AG10803 (cell line): ENCODE measurements at regions not wholly inside any gene's neighbourhood (a gene's known extent, or its start where the extent isn't known, plus 50 kb on each side); places are given as distances from the start of the nearest gene placed in this dataset.

ENCODE experiments used
- DNase-seq: peaks from one replicate; pipeline ENCODE4 v3.0.0; 2010; ENCODE audit warnings: low read depth
- H3K4me3 ChIP-seq: 2 replicates; pipeline ENCODE4 v1.5.1; 2011; ENCODE audit warnings: mild to moderate bottlenecking, low read length, control low read depth
- TF ChIP-seq, protein P1 (sequence below): conservative IDR thresholded peaks from 2 replicates; pipeline ENCODE4 v1.5.1; 2011; ENCODE audit warnings: mild to moderate bottlenecking, low read length, control low read depth, inconsistent platforms

DNA sequence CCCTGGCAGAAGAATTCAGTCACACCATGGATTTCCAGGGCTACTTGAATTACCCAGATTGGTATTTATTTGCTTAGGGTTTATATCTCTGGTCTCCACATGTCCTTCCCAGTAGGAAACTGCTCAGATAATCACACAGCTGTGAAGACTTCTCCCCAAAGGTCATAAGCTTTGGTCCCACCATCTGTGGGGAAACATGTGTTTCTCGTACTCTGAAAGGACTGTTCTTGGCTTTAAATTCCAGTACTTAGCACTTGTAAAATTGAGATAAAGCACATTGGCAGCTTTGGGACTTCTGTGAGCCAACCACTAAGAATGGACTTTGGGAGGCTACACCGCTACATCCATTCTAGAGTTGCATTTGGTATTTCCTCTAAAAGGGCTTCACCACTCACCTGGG is 205.3 kb upstream of the FOXA2 start:
- no peak overlapping the region for H3K4me3 ChIP-seq
- TF ChIP-seq, protein P1, sequence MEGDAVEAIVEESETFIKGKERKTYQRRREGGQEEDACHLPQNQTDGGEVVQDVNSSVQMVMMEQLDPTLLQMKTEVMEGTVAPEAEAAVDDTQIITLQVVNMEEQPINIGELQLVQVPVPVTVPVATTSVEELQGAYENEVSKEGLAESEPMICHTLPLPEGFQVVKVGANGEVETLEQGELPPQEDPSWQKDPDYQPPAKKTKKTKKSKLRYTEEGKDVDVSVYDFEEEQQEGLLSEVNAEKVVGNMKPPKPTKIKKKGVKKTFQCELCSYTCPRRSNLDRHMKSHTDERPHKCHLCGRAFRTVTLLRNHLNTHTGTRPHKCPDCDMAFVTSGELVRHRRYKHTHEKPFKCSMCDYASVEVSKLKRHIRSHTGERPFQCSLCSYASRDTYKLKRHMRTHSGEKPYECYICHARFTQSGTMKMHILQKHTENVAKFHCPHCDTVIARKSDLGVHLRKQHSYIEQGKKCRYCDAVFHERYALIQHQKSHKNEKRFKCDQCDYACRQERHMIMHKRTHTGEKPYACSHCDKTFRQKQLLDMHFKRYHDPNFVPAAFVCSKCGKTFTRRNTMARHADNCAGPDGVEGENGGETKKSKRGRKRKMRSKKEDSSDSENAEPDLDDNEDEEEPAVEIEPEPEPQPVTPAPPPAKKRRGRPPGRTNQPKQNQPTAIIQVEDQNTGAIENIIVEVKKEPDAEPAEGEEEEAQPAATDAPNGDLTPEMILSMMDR, result no peak
- DNase-seq, result no peak

DNA sequence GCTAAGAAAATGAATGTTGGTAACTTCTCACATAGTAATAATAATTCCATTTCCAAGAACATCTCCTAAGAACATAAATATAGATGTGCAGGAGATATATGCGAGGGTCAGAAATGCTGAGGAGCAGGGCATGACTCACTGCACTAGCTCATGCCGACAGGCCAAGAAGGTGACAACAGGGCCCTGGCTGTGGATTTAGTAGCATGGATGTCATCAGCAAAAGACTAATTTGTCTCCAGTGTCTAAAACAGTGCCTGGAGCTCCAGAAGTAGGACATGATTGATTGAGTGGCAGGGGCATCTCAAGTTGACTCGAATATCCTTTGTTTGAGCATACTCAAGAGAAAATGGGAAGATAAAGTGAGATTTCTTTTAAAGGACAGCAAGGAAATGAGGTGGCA is 207.0 kb upstream of the FOXA2 start:
- H3K4me3 ChIP-seq, result no peak overlapping the region
- TF ChIP-seq, protein P1, result no peak
- no peak for DNase-seq

DNA sequence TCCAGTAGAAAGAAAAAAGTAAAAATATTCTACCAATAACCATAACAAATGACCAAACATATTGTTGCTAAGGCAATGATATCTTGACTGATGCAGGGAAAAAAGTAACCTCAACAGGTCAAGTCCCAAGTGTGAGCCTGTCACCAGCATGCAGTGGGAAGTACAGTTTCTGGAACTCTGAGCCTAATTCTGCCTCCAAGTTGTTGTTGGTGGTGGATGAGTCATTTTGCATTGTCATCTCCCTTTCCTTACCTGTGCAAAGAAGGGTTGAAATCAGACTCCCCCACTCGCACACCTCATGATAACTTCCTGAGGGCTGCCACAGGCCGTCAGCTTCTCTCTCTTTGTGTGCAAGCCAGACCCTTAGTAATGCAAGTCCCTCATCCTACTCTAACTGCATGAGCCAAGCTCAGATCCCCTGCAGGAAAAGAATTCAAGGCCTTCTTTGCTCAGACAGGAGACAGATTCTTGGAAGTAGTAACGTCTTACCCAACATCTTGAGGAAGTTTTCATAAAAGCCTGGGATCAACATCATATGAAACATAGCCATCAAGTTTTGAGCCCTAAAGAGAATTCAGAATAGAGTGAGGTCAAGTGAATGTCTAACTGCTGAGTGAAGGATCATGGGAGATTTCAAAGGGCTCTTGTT is 207.6 kb upstream of the FOXA2 start:
- TF ChIP-seq, protein P1, result no peak
- no peak overlapping the region for H3K4me3 ChIP-seq
- DNase-seq, result no peak

DNA sequence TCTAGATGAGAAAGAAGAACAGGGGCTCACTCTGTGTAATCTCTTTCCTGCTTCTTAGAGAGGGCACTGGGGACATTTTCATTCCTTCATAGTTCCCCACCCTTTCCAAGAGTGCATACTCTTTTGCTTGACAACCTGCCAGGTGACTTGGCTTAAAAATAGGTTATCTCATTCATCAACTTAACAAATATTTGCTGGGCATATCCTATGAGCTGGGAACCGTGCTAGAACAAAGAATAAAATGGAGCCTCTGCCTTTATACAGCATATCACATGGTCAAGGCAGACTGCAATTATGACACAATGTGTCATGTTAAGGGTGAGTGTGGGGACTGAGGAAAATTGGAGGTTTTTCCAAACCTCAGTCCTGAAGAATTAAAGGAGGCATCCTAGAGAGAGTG is 209.8 kb upstream of the FOXA2 start:
- H3K4me3 ChIP-seq, result no peak overlapping the region
- DNase-seq, result no peak
- TF ChIP-seq, protein P1, result no peak

DNA sequence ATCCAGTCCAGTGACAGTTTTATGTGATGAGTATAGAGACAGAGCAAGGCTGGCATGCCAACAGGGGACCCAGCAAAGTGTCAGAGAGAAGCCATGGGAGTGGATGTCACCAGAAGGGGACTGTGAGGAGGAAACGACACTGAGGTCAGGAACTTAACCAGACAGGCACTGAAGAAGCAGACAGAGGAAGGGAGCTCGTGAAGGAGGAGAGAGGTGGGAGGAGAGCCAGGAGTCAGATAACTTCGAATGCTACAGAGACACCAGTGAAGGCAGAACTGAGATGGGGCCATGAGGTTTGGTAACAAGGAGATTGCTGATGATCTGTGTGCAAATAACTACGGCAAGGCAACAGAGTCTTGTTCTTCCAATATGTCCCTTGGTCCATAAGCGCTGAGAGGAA is 211.1 kb upstream of the FOXA2 start:
- peak; percentile 5 for DNase-seq
- TF ChIP-seq, protein P1, result no peak

DNA sequence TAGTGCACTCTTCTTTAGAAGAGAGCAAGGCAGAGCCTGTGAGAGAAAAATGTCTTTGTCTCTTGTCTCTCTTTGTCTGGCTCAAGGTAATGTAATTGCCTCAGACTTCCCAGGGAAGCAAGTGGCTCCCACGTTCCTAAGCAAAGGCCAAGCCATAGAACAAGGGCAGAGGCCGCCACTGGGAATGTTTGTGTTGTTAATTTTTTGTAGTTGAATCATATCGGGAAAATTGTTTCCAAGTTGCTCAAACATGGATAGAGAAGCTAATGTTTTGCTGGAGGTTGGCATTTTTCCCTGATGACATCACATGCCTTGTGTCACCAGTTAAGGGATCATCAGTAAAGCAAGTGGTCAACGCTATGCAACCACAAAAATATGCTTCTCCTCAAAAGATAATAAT is 211.5 kb upstream of the FOXA2 start:
- DNase-seq, result peak; percentile 95
- no peak overlapping the region for H3K4me3 ChIP-seq
- TF ChIP-seq, protein P1, result no peak

More for the DNA sequence above, 211.1 kb upstream of the FOXA2 start:
- H3K4me3 ChIP-seq, result no peak overlapping the region

DNA sequence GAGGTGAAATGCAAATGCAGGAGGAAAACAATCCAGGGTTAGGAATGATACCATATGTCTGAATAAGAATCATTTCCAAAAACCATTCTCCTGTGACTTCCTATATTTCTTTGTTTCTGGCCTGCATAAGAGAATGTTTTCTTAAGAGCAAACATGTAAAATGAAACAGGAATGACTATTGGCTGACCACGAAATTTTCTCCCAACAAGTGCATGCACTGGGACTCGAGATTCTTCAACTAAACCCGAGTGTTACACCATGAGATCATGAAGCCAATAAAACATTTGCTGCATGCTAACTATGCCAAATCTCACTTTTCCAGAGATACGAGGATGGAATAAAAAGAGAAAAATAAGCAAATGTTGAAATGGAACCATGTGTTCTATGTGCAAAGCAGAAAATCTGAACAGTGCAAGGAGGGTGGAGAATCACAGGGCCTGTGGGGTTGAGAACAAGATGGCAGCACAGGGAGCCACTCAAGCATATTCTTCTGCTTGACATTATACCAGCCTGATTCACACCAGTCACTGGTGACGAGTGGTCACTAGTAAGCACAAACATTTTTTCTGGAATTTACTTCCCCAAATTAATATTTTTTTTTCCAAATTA is 212.2 kb upstream of the FOXA2 start:
- no peak overlapping the region for H3K4me3 ChIP-seq
- peak; percentile 52 for DNase-seq
- TF ChIP-seq, protein P1, result no peak
